ENCODE measurements at regions not wholly inside any gene's neighbourhood (a gene's known extent, or its start where the extent isn't known, plus 50 kb on each side); places are given as distances from the start of the nearest gene placed in this dataset.

DNA sequence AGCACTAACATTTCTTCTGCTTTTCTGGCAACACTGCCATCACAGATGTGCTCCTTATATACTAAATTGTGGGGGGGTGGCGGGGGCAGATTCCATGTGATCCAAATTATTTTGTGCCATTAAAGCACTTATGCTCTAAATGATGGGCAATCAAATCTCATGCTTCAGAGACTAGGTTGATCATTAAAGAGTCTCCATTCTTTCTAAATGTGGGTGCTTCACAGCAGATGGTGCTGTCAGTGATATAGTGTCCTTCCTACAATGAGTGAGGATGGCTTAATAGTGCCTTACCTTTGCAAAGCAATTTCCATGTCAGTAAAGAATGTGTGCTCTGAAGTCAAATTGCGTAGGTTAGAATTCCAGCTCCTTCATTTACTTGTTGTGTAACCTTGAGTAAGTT is 589.8 kb downstream of the ETS1 start:
- Histone ChIP-seq H3K27ac (ENCODE audit: control insufficient read depth, insufficient read depth) (no peak overlapping the region), H3K9me3 (replicated peaks; ENCODE audit: control insufficient read depth, insufficient read depth, low read length) (no peaks in the 10 kb centered on the region), H3K4me1 (ENCODE audit: control insufficient read depth, insufficient read depth, low read length) (no peaks in the 10 kb centered on the region), H3K36me3 (ENCODE audit: control insufficient read depth in 2 of 2, insufficient read depth in 2 of 2, low read length in 1 of 2) (no peaks in the 10 kb centered on the region), H2AFZ (ENCODE audit: control insufficient read depth, low read depth, low read length) (no peak overlapping the region), H3K4me3 (no peak overlapping the region), H3K27me3 (replicated peaks in 1 of 2; ENCODE audit: control insufficient read depth in 2 of 2, insufficient read depth in 2 of 2, low read length in 1 of 2) (no peaks in the 10 kb centered on the region), H4K20me1 (ENCODE audit: control insufficient read depth, insufficient read depth) (no peaks in the 10 kb centered on the region), H3K9ac (ENCODE audit: control insufficient read depth, insufficient read depth, low read length) (no peak overlapping the region), H3K79me2 (ENCODE audit: control insufficient read depth, insufficient read depth, low read length) (no peaks in the 10 kb centered on the region), H3K4me2 (ENCODE audit: control insufficient read depth, insufficient read depth) (no peak overlapping the region)
- TF ChIP-seq, protein P1, sequence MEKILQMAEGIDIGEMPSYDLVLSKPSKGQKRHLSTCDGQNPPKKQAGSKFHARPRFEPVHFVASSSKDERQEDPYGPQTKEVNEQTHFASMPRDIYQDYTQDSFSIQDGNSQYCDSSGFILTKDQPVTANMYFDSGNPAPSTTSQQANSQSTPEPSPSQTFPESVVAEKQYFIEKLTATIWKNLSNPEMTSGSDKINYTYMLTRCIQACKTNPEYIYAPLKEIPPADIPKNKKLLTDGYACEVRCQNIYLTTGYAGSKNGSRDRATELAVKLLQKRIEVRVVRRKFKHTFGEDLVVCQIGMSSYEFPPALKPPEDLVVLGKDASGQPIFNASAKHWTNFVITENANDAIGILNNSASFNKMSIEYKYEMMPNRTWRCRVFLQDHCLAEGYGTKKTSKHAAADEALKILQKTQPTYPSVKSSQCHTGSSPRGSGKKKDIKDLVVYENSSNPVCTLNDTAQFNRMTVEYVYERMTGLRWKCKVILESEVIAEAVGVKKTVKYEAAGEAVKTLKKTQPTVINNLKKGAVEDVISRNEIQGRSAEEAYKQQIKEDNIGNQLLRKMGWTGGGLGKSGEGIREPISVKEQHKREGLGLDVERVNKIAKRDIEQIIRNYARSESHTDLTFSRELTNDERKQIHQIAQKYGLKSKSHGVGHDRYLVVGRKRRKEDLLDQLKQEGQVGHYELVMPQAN (conservative IDR thresholded peaks at IDR 0.05): no peak
- no peak for TF ChIP-seq ZNF384 (IDR thresholded peaks at IDR 0.05; ENCODE audit: borderline replicate concordance, low read depth, low read length)
- TF ChIP-seq, protein P2, sequence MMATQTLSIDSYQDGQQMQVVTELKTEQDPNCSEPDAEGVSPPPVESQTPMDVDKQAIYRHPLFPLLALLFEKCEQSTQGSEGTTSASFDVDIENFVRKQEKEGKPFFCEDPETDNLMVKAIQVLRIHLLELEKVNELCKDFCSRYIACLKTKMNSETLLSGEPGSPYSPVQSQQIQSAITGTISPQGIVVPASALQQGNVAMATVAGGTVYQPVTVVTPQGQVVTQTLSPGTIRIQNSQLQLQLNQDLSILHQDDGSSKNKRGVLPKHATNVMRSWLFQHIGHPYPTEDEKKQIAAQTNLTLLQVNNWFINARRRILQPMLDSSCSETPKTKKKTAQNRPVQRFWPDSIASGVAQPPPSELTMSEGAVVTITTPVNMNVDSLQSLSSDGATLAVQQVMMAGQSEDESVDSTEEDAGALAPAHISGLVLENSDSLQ (IDR thresholded peaks at IDR 0.05): no peak
- WGBS (ENCODE audit: insufficient coverage, insufficient replicate concordance, low lambda C conversion rate, missing lambda C conversion rate): 0% methylated on average over 2 of the region's 2 CpGs
- FAIRE-seq (no peak), ATAC-seq (no peak), DNase-seq (ENCODE audit: low read depth, low spot score) (no peak)
- no TSS peak for BruUV-seq (replicated peaks)
- CTCF ChIA-PET: no interaction called here
- in situ Hi-C loops (cut with MboI): no loop called here
- SMC1A ChIA-PET (ENCODE audit: uncharacterized antibody, unreplicated experiment): no interaction called here
- RAD21 ChIA-PET (ENCODE audit: unreplicated experiment): no interaction called here
- intact Hi-C loops (cut with micrococcal nuclease; ENCODE audit: unreplicated experiment): no loop called here
- POLR2A ChIA-PET: no interaction called here

DNA sequence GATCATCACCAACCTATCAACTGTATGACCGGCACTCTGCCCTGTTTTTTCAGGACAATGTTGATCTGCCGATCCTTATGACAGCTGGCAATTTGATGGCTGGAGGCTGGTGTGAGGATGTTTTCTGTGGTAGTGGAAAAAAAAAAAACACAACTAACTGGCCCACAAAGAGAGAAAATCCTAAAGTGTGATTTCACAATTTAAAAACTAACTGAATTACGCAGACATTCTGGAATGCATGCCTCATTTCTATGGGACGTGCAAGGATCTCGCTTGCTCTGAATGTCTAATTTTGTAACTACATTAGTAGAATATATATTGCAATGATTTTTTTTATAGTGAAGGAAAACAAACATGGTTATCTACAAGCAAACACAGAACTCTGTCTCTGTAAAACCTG is 590.5 kb downstream of the ETS1 start:
- in situ Hi-C loops (cut with MboI) (no loop called here), intact Hi-C loops (cut with micrococcal nuclease; ENCODE audit: unreplicated experiment) (no loop called here)
- TF ChIP-seq FOXK2 (IDR thresholded peaks at IDR 0.05) (no peak), MTA3 (IDR thresholded peaks at IDR 0.05; ENCODE audit: borderline replicate concordance, low read length) (no peak), SMARCA5 (IDR thresholded peaks at IDR 0.05) (no peak), MEF2A (IDR thresholded peaks at IDR 0.05; ENCODE audit: insufficient read depth, low read depth, low read length) (no peak), ZNF384 (IDR thresholded peaks at IDR 0.05; ENCODE audit: borderline replicate concordance, low read depth, low read length) (no peak), ASH2L (IDR thresholded peaks at IDR 0.05; ENCODE audit: borderline replicate concordance, low read depth) (no peak), FOXM1 (IDR thresholded peaks at IDR 0.05; ENCODE audit: low read depth, low read length) (no peak), EP300 (IDR thresholded peaks at IDR 0.05; ENCODE audit: borderline replicate concordance in 1 of 2, control insufficient read depth in 1 of 2, low read depth in 2 of 2, low read length in 2 of 2) (no peak)
- TF ChIP-seq, protein P3, sequence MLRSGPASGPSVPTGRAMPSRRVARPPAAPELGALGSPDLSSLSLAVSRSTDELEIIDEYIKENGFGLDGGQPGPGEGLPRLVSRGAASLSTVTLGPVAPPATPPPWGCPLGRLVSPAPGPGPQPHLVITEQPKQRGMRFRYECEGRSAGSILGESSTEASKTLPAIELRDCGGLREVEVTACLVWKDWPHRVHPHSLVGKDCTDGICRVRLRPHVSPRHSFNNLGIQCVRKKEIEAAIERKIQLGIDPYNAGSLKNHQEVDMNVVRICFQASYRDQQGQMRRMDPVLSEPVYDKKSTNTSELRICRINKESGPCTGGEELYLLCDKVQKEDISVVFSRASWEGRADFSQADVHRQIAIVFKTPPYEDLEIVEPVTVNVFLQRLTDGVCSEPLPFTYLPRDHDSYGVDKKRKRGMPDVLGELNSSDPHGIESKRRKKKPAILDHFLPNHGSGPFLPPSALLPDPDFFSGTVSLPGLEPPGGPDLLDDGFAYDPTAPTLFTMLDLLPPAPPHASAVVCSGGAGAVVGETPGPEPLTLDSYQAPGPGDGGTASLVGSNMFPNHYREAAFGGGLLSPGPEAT (IDR thresholded peaks at IDR 0.05; ENCODE audit: low read depth): no peak
- TF ChIP-seq, protein P4, sequence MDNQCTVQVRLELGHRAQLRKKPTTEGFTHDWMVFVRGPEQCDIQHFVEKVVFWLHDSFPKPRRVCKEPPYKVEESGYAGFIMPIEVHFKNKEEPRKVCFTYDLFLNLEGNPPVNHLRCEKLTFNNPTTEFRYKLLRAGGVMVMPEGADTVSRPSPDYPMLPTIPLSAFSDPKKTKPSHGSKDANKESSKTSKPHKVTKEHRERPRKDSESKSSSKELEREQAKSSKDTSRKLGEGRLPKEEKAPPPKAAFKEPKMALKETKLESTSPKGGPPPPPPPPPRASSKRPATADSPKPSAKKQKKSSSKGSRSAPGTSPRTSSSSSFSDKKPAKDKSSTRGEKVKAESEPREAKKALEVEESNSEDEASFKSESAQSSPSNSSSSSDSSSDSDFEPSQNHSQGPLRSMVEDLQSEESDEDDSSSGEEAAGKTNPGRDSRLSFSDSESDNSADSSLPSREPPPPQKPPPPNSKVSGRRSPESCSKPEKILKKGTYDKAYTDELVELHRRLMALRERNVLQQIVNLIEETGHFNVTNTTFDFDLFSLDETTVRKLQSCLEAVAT (IDR thresholded peaks at IDR 0.05): no peak
- Histone ChIP-seq H3K4me1 (ENCODE audit: control insufficient read depth, insufficient read depth, low read length) (no peaks in the 10 kb centered on the region), H3K27ac (ENCODE audit: control insufficient read depth, insufficient read depth) (no peak overlapping the region), H3K4me3 (no peak overlapping the region), H3K9me3 (replicated peaks; ENCODE audit: control insufficient read depth, insufficient read depth, low read length) (no peaks in the 10 kb centered on the region), H4K20me1 (ENCODE audit: control insufficient read depth, insufficient read depth) (no peaks in the 10 kb centered on the region), H3K27me3 (replicated peaks in 1 of 2; ENCODE audit: control insufficient read depth in 2 of 2, insufficient read depth in 2 of 2, low read length in 1 of 2) (no peaks in the 10 kb centered on the region), H3K79me2 (ENCODE audit: control insufficient read depth, insufficient read depth, low read length) (no peaks in the 10 kb centered on the region), H3K4me2 (ENCODE audit: control insufficient read depth, insufficient read depth) (no peak overlapping the region), H2AFZ (ENCODE audit: control insufficient read depth, low read depth, low read length) (no peak overlapping the region), H3K9ac (ENCODE audit: control insufficient read depth, insufficient read depth, low read length) (no peak overlapping the region), H3K36me3 (ENCODE audit: control insufficient read depth in 2 of 2, insufficient read depth in 2 of 2, low read length in 1 of 2) (no peaks in the 10 kb centered on the region)
- ChIA-PET CTCF (no interaction called here), POLR2A (no interaction called here), SMC1A (ENCODE audit: uncharacterized antibody, unreplicated experiment) (no interaction called here), RAD21 (ENCODE audit: unreplicated experiment) (no interaction called here)
- 42% methylated on average over 5 of the region's 5 CpGs for WGBS (ENCODE audit: insufficient coverage, insufficient replicate concordance, low lambda C conversion rate, missing lambda C conversion rate)
- FAIRE-seq (no peak), ATAC-seq (no peak), DNase-seq (ENCODE audit: low read depth, low spot score) (no peak)
- no TSS peak for BruUV-seq (replicated peaks)

Measured in GM12878 (cell line).